Limb (tissue), 2 donors: ENCODE measurements at regions not wholly inside any gene's neighbourhood (a gene's known extent, or its start where the extent isn't known, plus 50 kb on each side); places are given as distances from the start of the nearest gene placed in this dataset.
A peak's percentile ranks its signal among the peaks of the same experiment; 100 is the strongest.
"Not testable (repeated sequence)": the region's sequence is repeated elsewhere in the genome, so short reads cannot be mapped to it uniquely, and the experiment has no call there.

Experiments
- DNase-seq, 2 donors: peaks; one replicate each; pipeline ENCODE4 v3.0.0-alpha.2; 2016; ENCODE audit errors: extremely low spot score in 2 of 2

DNA sequence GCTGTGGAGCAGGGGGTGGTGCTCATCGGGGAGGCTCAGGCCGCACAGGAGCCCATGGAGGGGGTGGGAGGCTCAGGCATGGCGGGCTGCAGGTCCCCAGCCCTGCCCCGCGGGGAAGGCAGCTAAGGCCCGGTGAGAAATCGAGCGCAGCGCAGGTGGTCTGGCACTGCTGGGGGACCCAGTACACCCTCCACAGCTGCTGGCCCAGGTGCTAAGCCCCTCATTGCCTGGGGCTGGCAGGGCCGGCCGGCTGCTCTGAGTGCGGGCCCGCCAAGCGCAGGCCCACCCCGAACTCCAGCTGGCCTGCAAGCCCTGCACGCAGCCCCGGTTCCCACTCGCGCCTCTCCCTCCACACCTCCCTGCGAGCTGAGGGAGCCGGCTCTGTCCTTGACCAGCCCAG, 257.3 kb upstream of the CNTN5 start:
- DNase-seq = not testable (repeated sequence)

DNA sequence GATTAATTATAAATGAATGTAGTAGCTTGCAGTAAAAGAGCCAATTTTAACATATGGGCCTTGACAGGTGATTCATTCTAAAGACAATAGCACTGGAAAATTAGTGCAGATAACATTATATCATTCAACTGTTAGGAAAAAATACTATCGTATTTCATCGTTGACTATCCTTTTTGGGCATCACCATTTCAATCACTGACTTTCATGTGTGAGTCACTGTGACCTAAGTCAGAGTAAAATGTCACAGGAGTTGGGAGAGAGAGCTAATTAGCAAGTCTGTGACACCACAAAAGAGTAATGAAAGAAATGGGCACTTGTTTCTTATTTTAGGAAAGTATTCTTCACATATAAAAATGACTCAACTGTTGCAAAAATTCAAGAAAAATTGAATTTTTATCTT, 253.8 kb upstream of the CNTN5 start:
- DNase-seq = no peak

- not testable (repeated sequence) for DNase-seq
Observed at GRCh38 chr11:98770046-98770445, 250.7 kb upstream of the CNTN5 start.

GRCh38 chr11:98771791-98772190, 249.0 kb upstream of the CNTN5 start:
- DNase-seq = peak in 1 of 2 donors; percentile 36

- no peak for DNase-seq
Observed at GRCh38 chr11:98772893-98773292, 247.9 kb upstream of the CNTN5 start.

GRCh38 chr11:98793276-98793675, 227.5 kb upstream of the CNTN5 start:
- DNase-seq = no peak

- DNase-seq = no peak
Observed at GRCh38 chr11:98798333-98798732, 222.4 kb upstream of the CNTN5 start.

GRCh38 chr11:98800696-98801095, 220.1 kb upstream of the CNTN5 start:
- DNase-seq = no peak

GRCh38 chr11:98828986-98829708, 191.6 kb upstream of the CNTN5 start:
- DNase-seq = no peak

DNA sequence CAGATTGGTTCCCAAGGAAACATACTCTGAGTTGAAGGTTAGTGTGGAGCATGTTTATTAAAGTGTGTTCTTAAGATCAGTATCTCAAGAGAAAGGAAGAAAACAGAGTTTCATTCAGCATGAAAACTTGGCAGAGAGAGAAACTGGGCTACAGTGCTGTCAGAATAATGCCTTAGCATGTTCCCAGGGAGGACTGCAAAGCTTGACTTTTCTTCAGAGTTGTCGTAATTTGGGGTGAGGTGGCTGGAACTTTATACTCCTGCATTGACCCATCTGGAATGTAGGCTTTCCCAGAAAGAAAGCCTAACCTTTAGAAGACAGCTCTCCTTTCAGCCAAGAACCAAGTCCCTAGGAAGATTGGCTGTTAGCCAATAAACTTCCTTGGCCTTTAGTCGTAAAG, 190.8 kb upstream of the CNTN5 start:
- DNase-seq = no peak

- DNase-seq = no peak
Observed at GRCh38 chr11:98834776-98835175, 186.0 kb upstream of the CNTN5 start.

DNA sequence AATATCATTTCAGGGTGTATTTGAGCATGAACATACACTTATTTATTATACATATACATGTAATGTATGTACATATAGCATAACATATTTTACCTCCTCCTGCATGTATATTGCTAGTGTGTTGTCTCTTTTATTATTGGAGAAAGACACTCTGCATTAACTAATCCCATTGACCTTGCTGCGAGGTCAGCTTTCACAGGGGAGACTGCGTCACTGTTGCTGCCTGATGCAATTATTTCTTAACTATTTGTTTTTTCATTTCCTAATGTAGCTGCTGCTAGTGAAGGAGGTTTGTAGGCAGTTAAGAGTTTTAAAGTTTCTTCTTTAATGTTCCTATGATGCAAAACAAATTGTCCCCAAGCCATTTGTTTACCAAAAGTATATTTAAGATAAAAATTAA, 185.4 kb upstream of the CNTN5 start:
- no peak for DNase-seq

GRCh38 chr11:98836156-98836555, 184.6 kb upstream of the CNTN5 start:
- DNase-seq = no peak

- DNase-seq = no peak
Observed at GRCh38 chr11:98842187-98842586, 178.6 kb upstream of the CNTN5 start.

DNA sequence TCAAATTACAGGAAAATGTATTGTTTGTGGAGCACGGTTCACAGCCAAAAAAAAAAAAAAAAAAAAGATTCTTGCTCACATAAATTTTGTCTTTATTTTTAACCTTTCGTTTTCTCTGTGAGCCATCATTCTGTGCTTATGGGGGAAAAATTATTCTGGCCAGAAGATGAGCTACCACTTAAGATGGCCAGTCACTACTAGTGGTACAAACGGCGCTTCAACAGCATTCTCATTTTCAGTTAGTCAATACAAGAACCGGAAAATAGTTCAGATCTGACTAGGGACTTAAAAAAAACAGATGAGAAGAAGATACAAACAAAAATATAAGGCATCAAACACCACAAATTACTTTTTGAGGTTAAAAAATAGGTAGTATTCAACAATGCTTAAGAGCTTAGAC, 158.6 kb upstream of the CNTN5 start:
- no peak for DNase-seq

DNA sequence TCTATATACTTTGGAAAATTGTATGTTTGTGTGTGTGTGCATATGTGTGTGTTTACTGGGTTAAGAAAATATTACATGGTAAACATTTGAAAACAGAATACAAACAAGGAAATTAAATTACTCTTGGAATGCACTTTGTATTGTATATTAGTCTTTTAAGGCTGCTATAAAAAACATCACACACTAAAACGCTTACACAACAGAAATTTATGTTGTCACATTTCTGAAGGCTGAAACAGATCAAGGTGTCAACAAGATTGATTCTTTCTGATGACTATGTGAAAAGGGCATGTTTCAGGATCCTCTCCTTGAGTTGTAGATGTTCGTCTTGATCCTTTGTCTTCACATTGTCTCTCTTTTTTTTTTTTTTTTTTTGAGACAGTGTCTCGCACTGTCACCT, 149.1 kb upstream of the CNTN5 start:
- DNase-seq = no peak

DNA sequence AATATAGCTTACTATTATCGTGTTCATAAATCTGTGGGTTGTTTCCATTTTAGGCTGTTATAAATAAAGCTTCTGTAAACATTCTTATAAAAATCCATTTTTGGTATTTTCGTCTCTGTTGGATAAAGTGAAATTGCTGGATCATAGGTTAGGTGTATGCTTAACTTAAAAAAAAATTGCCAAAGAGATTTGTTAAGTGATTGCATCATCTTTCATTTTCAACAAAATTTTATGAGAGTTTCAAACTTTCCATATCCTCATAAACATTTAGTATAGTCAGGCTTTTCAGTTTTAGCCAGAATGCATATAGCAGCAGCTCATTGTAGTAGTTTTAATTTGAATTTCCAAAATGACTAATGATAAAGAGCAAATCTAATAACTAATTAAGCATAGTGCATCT, 146.7 kb upstream of the CNTN5 start:
- DNase-seq = no peak

GRCh38 chr11:98895936-98896335, 124.8 kb upstream of the CNTN5 start:
- DNase-seq = no peak

DNA sequence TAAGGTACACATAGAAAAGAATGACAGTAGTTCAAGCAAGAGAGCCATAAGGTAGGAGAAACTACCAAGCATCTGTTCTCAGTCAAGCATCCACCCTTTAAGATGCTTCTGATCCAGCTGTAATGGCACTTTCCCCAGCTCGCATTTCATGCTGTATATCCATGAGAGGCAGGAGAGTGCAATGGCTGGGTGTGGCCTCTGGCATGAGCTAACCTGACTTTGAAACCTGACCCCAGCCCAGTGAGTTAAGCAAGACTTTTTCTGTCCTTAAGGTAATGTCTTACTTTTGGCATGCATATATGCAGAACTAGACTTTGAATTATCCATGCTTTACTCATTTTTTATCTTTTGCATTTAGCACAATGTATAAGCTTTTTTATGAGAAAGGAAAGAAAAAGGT, 79.8 kb upstream of the CNTN5 start:
- no peak for DNase-seq

DNA sequence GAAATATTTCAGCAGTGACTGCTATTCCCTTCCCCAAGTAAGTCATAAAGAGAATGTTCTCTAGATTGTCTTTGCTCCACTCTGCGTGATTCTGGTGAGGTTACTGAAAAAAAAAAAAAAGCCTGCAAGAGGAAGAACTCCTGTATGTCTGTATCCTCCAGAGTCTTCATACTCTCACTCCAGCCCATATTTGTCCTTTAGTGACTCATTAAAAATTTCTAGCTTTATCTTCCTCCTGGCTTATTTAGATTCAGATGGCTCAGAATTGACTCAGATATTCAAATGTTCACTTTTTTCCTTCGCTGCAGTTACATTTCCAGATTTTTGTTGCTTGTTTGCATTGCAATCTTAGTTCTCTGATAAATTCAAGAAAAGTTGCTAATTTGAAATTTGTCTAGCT, 76.3 kb upstream of the CNTN5 start:
- no peak for DNase-seq

DNA sequence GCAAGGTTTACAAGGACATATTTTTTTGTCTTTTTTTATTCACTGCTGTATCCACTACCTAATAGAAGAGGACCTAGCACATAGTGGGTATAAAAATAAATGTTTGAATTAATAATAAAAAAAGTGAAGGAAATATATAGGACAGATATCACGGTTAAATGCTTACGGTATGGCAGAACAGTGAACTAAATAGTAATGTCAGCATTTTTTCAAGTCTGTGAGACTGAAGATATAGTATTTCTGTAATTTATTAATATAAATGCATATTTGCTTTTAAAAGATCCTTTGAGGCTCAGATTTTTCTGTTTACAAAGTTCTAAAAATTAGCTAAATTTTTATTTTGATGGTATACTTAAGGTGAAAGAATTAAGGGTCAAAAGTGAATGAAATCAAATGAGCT, 68.6 kb upstream of the CNTN5 start:
- no peak for DNase-seq

- DNase-seq = no peak
Observed at GRCh38 chr11:98955551-98955950, 65.2 kb upstream of the CNTN5 start.

DNA sequence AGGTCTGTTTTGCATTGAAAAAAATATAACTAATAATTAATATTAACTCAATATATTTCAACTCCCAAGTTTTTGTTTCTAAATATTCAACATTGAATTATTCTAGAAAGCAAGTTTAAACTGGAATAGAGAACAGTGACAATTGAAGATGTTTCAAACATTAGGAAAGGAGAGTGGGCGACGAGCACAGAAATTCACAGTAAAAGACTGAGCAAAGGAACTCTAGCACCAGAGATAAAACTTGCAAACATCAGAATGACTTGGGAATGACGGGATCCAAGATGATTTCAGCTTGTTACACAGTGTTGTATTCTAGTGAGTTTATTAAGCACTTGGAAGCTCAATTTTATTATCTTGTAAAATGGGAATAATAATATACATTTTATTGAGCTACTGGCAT, 56.6 kb upstream of the CNTN5 start:
- DNase-seq = no peak

DNA sequence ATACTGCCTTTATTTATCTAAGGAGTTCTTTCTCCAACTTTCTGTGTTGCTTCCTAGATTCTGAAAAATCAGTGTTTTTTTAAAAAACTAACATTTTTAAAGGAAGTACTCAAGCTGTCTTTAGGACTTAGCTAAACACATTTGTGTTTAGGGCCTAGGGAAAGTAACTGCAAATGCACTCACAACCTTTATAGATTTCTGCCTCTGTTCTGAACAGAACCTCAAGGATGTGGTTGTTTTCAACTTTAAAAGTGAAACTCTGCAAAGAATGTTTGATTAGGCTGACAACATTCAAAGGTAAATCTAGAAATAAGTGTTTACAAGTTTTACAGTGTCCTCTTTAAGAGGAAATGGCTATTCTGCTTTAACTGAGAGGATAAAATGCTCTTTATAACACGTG, 55.4 kb upstream of the CNTN5 start:
- no peak for DNase-seq
